SU-DHL-6 (cell line): ENCODE measurements at regions not wholly inside any gene's neighbourhood (a gene's known extent, or its start where the extent isn't known, plus 50 kb on each side); places are given as distances from the start of the nearest gene placed in this dataset.

ENCODE experiments used
- EZH2phosphoT487 ChIP-seq: fragments of 200-600 bp; sonication (generic), shearing (Covaris generic); conservative IDR thresholded peaks from 2 replicates; pipeline ENCODE4 v1.6.1; 2018; ENCODE audit warnings: mild to moderate bottlenecking, antibody characterized with exemption, low read length, moderate library complexity, mixed read lengths
- TF ChIP-seq, protein P1 (sequence below): fragments of 200-600 bp; sonication (generic); IDR thresholded peaks from one replicate; pipeline ENCODE4 v1.5.1; 2017; ENCODE audit warnings: antibody characterized with exemption, mild to moderate bottlenecking, low read length, moderate library complexity; ENCODE audit not compliant: insufficient read depth, poor library complexity, severe bottlenecking

- TF ChIP-seq, protein P1, sequence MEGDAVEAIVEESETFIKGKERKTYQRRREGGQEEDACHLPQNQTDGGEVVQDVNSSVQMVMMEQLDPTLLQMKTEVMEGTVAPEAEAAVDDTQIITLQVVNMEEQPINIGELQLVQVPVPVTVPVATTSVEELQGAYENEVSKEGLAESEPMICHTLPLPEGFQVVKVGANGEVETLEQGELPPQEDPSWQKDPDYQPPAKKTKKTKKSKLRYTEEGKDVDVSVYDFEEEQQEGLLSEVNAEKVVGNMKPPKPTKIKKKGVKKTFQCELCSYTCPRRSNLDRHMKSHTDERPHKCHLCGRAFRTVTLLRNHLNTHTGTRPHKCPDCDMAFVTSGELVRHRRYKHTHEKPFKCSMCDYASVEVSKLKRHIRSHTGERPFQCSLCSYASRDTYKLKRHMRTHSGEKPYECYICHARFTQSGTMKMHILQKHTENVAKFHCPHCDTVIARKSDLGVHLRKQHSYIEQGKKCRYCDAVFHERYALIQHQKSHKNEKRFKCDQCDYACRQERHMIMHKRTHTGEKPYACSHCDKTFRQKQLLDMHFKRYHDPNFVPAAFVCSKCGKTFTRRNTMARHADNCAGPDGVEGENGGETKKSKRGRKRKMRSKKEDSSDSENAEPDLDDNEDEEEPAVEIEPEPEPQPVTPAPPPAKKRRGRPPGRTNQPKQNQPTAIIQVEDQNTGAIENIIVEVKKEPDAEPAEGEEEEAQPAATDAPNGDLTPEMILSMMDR: no peak
- TF ChIP-seq EZH2phosphoT487: no peak
Measured at GRCh38 chr6:132202574-132202973, 198.7 kb downstream of the MOXD1 start.
